ENCODE measurements at regions not wholly inside any gene's neighbourhood (a gene's known extent, or its start where the extent isn't known, plus 50 kb on each side); places are given as distances from the start of the nearest gene placed in this dataset.
"Not testable (repeated sequence)": the region's sequence is repeated elsewhere in the genome, so short reads cannot be mapped to it uniquely, and the experiment has no call there.

GRCh38 chr11:81237139-81237538 lies 1496.5 kb downstream of the FAM181B start:
- peak; percentile 90 for DNase-seq

- not testable (repeated sequence) for DNase-seq
These were observed 1506.3 kb downstream of the FAM181B start for GRCh38 chr11:81227409-81227808.

GRCh38 chr11:81224396-81224795 lies 1509.3 kb downstream of the FAM181B start:
- DNase-seq: no peak

GRCh38 chr11:81222491-81222890 lies 1511.2 kb downstream of the FAM181B start:
- DNase-seq: no peak

- DNase-seq: no peak
These were observed 1513.3 kb downstream of the FAM181B start for GRCh38 chr11:81220146-81220895.

GRCh38 chr11:81219661-81220060 lies 1514.0 kb downstream of the FAM181B start:
- no peak for DNase-seq

- no peak for DNase-seq
These were observed 1515.2 kb downstream of the FAM181B start for GRCh38 chr11:81218440-81218839.

GRCh38 chr11:81211050-81211449 lies 1522.6 kb downstream of the FAM181B start:
- DNase-seq: no peak

- no peak for DNase-seq
These were observed 1526.1 kb downstream of the FAM181B start for GRCh38 chr11:81207421-81208054.

- DNase-seq: no peak
These were observed 1529.8 kb downstream of the FAM181B start for GRCh38 chr11:81203876-81204275.

- no peak for DNase-seq
These were observed 1536.3 kb downstream of the FAM181B start for GRCh38 chr11:81197396-81197795.

GRCh38 chr11:81192516-81192915 lies 1541.1 kb downstream of the FAM181B start:
- DNase-seq: no peak

- no peak for DNase-seq
These were observed 1543.1 kb downstream of the FAM181B start for GRCh38 chr11:81190546-81190945.

- DNase-seq: not testable (repeated sequence)
These were observed 1546.6 kb downstream of the FAM181B start for GRCh38 chr11:81187033-81187432.

- DNase-seq: no peak
These were observed 1558.9 kb downstream of the FAM181B start for GRCh38 chr11:81174646-81175330.

- peak; percentile 44 for DNase-seq
These were observed 1568.5 kb downstream of the FAM181B start for GRCh38 chr11:81165164-81165563.

- DNase-seq: no peak
These were observed 1573.8 kb downstream of the FAM181B start for GRCh38 chr11:81159900-81160299.

- no peak for DNase-seq
These were observed 1598.1 kb downstream of the FAM181B start for GRCh38 chr11:81135570-81135969.

GRCh38 chr11:81129618-81130017 lies 1604.0 kb downstream of the FAM181B start:
- DNase-seq: no peak

GRCh38 chr11:81112718-81113117 lies 1620.9 kb downstream of the FAM181B start:
- peak; percentile 85 for DNase-seq

GRCh38 chr11:81104051-81104450 lies 1629.6 kb downstream of the FAM181B start:
- no peak for DNase-seq

GRCh38 chr11:81098471-81098870 lies 1635.2 kb downstream of the FAM181B start:
- DNase-seq: no peak

- peak; percentile 35 for DNase-seq
These were observed 1641.1 kb downstream of the FAM181B start for GRCh38 chr11:81092522-81092921.

- DNase-seq: no peak
These were observed 1644.4 kb downstream of the FAM181B start for GRCh38 chr11:81089242-81089641.

All from DMS53 (cell line).